HG03103 (cell line): ENCODE measurements at regions not wholly inside any gene's neighbourhood (a gene's known extent, or its start where the extent isn't known, plus 50 kb on each side); places are given as distances from the start of the nearest gene placed in this dataset.
"Not testable (repeated sequence)": the region's sequence is repeated elsewhere in the genome, so short reads cannot be mapped to it uniquely, and the experiment has no call there.

Experiments
- ATAC-seq: cut with Tn5 transposase; IDR thresholded peaks from one replicate; pipeline ENCODE4 v1.9.1; 2021; ENCODE audit warnings: low read depth; ENCODE audit not compliant: unreplicated experiment

DNA sequence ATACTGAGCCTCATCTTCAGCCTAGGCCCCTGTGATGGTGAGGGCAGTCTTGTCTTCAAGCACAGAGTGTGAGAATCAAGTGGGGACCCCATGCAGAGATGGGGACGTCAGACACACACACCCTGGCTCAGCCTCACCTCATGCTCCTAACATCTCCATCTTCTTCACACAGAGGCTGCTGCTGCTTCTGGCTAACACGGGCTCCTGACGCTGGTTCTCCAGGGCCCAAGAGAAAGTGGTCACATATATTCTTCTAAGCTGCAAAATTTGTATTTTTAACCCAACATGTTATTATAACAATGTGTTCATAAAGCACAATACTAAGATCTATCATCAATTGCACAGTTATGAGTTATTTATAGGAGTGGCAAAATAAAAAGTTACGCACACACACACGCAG lies 101.2 kb downstream of the VPREB1 start:
- ATAC-seq: no peak

DNA sequence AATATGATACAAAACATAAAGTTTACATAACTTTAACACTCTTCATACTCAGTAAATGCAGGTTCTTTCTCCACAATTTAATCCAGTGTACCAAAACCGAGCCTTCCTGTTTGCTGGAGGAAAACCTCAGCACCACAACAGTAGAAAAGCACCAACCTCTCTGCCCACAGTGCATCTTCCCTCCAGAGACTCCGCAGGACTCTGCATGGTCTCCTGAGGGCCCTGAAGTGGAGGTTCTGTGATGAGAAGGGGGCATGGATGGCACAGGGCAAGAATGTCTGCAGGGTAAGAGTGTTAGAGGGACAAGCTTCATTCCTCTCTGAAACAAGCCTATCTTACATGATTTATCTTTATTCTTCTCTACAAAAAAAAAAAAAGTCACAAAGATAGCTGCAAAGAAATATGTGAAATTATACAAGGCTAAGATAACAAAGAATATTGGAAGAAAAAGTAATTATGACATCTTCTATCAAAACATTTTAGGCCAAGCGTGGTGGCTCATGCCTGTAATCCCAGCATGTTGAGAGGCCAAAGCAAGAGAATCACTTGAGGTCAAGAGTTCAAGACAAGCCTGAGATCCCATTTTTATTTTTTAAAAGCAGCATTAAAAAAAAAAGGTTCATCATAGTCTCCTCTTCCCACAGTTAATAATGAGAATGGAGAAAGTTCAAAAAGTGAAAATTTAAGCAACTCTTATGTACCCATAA lies 102.0 kb downstream of the VPREB1 start:
- ATAC-seq: no peak

DNA sequence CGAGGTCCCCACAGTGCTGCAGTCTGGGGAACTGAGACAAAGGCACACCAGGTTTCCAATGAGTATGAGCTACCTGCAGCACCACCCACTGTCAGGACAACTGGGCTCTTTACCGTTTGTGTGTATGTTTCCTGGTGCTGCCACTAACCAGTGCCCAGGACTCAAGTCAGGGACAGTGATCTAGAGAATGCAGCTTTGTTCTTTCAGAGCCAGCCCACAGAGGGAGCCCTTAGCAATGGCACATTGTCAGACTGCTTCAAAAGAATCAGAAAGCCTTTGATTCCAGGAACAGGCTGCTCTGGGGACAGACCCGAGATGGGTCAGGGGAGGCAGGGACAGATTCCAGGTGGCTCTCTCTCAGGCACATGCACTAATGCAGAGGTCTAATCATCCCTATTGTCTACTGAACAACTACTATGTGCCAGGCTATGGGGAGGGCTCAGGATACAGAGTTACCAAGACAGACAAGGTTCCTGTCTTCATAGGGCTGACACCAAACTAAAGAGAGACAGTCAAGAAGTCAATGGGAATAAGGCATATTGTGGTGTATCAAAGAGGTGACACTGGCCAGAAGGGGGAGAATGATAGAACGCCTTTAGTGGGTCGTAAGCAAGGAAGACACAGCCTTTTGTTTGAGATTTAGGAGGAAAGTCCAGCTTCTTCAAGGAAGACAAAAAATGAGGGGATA lies 103.7 kb downstream of the VPREB1 start:
- ATAC-seq: no peak

DNA sequence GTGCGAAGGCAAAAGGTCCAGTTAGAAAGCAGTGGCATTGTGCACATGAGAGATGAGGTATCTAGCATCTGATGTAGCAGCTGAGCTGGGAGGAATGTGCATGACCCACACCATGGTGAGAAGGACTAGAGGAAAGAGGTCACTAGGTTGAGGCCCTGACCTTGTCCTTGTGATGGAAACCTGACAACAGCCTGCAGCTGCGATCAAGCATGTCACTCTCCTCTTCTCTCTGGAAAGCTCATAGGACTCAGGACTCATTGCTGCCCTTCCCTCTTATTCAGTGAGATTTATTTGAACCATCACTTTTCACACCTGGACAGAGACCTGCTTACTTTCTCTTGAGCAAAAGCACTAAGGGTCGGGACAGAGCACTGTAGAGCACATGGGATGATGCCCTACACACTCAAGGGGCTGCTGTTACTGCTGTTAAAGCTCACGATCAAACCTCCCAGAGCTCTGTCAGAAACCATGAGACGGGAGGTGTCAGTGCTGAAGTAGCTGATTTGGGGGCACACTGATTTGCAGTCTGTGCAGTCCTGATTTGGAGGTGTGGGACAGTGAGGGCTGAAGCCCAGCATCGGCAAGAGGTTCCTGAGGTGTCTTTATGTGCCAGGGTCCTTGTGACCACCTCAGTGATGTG lies 104.3 kb downstream of the VPREB1 start:
- no peak for ATAC-seq

DNA sequence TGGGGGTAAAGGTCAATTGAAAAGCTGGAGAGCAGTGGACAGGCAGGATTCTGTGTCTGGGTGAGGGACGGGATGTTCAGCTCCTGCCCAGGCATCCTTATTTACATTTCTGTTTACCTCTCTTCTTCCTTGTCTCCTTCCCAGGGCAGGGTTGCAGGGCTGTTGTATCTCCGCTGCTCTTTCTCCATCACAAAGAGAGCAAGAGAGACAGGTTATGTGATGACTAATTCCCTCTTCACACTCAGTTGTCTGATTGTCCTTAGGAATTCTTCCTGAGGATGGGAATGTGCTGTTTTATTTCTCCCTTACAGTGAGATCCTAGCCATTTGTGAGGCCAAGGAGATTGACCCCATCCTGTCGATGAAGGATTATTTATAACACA lies 104.9 kb downstream of the VPREB1 start:
- no peak for ATAC-seq

DNA sequence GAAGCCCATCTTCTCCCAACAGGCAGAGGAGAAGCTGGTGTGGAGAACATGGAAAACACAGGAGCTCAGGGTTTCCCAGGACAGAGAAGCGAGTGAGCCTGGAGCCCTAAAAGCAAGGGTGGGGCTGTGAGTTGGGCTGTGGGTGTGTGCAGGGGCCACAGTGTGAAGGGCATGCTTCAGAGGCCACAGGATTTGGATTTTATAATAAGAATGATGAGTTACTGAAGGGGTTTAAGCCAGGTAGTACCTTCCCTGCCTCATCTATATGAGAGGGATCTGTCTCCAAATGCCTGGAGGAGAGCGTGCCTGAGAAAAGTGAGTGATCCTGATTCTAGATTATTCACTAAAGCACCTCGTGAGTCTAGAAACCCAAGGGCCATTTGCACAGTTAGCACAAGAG lies 106.8 kb downstream of the VPREB1 start:
- no peak for ATAC-seq

DNA sequence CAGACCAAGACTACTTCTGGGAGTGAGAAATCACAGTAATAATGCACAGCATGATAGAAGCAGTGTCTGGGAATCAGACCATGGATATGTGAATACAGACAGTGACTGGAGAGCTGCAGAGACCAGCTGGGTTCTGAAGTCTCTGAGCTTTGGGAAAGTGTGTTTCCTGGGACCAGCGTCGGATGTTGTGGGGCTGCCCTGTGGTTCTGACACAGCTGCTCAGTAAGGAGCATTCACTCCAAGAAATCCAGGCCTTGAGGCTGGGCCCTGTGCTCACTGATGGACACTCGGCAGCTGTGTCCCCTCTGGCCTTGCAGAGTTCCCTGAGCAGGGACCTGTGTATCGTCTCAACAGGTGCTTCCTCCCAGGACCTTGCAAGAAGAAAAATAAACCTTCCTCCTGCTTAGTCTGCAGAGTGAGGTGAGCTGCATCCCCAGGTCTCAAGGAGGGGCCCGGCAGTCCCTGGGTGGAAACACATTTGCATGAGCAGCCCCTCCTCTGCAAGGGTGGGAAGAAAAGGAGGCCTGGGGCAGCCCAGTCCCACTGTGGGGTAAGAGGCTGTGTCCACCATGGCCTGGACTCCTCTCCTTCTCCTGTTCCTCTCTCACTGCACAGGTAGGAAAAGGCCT lies 107.9 kb downstream of the VPREB1 start:
- ATAC-seq: no peak

DNA sequence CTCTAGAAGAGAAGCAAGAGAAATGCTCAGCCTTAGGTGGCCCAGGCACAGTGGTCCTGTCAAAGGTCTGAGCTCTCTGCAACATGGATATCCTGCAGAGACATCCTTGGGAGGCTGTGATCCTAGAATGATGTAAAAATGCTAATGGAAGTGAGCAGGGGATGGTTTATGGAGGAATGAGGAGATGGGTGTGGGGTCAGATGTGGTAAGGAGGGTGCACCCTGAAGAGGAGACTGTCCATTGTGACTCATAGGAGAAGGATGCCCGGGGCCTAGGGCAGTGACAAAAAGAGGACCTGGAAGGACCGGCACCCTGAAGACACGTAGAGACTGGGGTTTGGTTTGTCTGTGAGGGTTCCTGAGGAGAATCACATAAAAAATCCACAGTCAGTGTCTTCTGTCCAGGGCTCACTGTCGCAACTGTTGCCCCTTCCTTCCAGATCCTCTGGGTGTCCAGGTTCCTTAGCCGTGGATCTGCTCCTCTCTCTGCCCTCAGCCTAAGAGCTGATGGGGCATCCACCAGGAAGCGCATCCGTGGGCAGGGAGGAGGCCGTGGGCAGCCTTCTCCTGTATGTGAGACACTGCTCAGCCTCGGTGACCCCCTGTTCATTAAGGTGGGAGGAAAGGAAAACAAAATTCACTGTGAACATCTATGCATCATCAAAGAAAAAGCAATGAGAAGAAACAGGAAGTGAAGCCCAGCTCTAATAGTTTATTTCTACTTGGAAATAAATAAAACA lies 110.7 kb downstream of the VPREB1 start:
- ATAC-seq: no peak

DNA sequence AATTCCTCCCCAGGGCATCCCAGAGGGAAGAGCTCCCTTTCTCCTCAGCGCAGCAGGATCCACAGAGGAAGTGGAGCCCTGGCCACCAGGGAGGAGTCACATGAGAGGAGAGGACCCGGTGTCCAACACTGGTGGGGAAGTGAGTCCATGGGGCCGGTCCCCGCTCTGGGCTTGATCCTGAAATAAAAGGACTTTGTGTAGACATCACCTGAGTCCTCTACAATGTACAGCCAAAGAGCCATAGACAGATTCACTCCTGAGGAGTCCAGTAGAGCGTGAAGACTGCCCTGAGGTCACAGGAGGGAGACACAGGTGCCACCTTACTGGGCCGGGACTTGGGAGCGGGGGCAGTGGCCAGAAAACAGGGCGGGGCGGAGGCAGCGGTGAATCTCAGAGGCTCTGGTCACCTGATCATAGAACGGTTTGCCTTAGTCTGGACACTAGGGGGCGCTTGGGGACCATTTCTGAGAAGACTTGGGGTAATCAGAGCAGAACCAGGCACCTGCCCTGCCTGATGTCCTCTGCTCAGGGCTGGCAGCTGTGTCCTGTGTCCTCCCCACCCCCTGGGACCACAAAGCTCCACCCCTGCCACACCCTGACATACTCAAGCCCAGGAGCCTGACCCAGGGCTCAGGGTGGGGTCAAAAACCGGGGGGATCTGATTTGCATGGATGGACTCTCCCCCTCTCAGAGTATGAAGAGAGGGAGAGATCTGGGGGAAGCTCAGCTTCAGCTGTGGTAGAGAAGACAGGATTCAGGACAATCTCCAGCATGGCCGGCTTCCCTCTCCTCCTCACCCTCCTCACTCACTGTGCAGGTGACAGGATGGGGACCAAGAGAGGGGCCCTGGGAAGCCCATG lies 112.7 kb downstream of the VPREB1 start:
- peak; percentile 76 for ATAC-seq

DNA sequence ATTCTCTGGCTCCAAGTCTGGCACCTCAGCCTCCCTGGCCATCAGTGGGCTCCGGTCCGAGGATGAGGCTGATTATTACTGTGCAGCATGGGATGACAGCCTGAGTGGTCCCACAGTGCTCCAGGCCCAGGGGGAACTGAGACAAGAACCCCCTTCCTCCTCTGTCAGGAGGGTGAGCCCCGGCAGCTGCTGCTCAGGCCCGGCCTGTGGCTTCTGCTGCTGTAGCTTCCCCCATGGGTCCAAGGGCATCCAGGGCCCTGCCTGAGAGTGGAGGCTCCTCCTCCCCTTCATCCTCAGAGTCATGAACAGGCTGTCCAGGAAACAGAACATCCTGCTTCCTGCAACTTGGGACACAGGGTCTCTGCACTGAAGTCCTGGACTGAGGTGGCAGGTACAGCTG lies 113.6 kb downstream of the VPREB1 start:
- ATAC-seq: no peak

DNA sequence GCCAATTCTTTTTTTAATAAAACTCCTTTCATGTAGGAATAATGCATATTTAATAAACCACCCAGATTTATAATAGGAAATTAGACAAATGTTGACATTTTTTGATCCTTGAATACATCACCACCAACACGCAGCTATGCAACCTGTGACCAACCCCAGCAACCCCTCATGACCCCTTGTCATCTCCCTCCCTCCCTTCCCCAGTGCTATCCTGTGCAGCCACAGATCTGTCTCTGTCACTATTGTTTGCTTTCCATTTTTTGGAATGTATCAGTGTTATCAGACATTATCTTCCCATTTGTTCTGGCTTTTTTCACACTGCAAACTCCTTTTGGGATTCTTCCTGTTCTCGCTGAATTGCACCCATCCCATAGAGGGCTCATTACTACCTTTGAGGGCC lies 114.1 kb downstream of the VPREB1 start:
- no peak for ATAC-seq

DNA sequence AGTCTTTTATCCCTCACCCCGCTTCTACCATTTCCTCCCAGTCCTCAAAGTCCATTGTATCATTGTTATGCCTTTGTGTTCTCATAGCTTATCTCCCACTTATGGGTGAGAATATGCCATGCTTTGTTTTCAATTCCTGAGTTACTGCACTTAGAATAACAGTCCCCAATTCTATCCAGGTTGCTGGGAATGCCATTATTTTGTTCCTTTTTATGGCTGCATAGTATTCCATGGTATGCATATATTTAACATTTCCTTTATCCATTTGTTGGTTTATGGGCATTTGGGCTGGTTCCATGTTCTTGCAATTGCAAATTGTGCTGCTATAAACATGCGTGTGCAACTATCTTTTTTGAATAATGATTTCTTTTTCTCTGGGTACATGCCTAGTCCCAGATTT lies 114.9 kb downstream of the VPREB1 start:
- no peak for ATAC-seq

DNA sequence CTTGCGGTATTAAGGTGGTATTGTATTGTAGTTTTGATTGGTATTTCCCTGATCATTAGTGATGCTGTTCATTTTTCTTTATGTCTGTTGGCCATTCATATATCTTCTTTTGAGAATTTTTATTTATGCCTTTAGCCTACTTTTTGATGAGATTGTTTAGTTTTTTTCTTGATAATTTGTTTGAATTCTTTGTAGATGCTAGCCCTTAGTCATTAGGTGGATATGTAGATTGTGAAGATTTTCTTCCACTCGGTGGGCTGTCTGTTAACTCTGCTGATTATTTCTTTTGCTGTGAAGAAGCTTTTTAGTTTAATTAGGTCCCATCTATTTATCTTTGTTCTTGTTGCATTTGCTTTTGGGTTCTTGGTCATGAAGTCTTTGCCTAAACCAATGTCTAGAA lies 115.4 kb downstream of the VPREB1 start:
- ATAC-seq: no peak

DNA sequence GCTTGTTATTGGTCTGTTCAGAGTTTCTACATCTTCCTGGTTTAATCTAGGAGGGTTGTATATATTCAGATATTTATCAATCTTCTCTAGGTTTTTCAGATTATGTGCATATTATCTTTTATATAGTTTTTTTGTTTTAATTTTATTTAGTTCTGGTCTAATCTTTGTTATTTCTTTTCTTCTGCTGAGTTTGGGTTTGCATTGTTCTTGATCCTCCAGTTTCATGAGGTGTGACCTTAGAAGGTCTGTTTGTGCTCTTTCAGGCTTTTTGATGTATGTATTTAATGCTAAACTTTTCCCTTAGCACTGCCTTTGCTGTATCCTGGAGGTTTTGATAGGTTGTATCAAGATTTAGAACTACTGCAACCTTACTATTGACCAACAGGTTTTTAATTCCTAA lies 117.7 kb downstream of the VPREB1 start:
- no peak for ATAC-seq

DNA sequence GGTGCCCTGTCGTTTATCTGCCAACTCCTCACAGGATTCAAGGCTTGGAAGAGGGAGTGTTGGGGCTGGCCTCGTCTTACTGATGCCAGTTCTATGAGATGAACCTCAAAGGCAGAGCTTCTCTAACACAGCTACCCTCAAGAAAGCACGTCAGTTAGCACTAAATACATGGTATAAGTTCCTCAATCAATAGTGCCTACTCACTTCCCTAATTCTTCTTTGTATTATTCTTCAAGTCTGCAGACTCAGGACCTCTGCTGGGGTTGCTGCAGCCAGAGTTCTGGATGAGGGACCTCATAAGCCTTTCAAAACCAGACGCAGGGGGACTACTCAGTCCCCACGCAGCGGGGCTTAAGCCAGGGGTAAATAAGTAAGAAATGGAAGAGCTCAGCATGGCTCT lies 118.3 kb downstream of the VPREB1 start:
- ATAC-seq: no peak

DNA sequence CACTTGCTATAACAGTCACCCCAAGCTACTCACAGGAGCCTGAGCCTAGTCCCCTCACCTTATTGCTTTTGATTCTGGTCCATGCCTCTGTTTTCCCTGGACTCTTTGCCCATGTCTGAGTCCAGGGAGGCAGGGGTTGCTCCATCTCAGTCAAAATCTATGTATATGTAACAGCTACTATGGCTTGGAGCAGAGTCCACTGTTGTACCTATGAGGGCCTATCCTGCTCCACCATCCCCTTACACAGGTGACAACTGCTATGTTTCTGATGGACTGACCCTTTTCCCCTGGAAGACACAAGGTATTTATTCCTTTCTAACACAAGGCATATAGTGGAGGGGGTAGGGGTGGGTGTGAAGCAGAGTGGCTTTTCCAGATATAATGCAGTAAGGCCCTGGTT lies 119.6 kb downstream of the VPREB1 start:
- ATAC-seq: no peak

DNA sequence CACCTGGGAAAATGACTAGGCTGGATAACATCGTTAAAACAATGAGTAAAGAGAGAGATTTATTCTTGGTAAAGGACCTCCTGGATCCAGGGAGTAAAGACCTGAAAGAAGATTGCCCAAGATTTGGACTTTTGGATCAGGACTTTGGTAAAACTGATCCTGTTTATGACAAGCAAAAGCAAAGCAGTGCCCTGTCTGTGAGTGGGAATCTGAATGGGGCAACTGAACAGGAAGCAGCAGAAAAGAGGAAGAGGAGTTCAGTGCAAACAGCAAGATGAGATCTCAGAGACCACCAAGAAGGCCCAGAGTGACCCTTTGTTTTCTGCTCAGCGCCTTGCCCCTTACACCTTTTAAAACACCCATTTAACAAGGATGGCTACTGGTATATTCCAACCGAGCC lies 122.0 kb downstream of the VPREB1 start:
- ATAC-seq: no peak

DNA sequence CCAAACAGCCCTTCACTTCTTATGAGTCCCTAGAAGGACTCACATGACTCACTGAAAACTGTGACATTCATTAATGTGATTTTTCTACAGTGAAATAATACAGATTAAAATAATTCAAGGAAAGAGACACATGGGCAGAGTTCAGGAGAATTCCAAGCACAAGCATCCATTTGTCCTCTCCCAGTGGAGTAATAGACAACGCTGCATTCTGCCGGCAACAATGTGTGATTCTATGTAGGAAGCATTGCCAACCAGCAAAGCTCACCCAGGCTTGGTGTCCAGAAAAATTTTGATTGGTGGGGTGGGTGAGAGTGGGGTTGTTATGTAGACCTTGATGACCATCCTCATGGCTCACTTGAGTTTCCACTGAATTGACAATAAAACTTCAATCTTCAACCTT lies 123.9 kb downstream of the VPREB1 start:
- no peak for ATAC-seq

DNA sequence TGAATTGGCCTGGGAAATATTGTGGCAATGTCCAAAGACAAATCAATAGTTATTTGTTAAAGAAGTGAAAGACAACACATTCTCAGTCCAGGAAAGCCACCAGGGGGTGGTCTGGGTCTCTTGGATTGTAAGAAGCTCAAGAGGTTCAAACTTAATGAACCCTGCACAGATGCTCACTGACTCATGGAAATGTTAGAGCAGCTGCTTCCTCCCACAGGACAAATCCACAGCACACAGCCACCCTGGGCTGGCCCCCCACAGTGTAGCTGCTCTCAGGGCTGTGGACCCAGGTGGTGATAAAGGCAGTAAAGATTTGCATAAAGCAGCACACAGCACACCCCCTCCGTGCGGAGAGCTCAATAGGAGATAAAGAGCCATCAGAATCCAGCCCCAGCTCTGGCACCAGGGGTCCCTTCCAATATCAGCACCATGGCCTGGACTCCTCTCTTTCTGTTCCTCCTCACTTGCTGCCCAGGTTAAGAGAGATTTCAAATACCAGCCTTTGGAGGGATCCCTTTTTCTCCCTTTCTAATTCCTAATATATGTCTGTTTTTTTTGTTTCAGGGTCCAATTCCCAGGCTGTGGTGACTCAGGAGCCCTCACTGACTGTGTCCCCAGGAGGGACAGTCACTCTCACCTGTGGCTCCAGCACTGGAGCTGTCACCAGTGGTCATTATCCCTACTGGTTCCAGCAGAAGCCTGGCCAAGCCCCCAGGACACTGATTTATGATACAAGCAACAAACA lies 124.8 kb downstream of the VPREB1 start:
- ATAC-seq: not testable (repeated sequence)

DNA sequence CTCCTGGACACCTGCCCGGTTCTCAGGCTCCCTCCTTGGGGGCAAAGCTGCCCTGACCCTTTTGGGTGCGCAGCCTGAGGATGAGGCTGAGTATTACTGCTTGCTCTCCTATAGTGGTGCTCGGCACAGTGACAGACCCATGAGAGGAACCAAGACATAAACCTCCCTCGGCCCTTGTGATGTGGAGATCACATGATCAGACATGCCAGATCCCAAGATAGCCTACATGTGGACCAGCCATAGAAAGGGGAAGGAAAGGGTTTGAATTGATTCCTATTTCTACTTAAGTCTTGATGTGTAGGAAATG lies 125.3 kb downstream of the VPREB1 start:
- ATAC-seq: no peak
